ENCODE measurements at regions not wholly inside any gene's neighbourhood (a gene's known extent, or its start where the extent isn't known, plus 50 kb on each side); places are given as distances from the start of the nearest gene placed in this dataset.
"Not testable (repeated sequence)": the region's sequence is repeated elsewhere in the genome, so short reads cannot be mapped to it uniquely, and the experiment has no call there.

GRCh38 chr9:21597284-21597683, 115.2 kb upstream of the IFNE start:
- no peak for DNase-seq (ENCODE audit: low spot score)

- DNase-seq (ENCODE audit: low spot score): no peak
These were observed 116.6 kb upstream of the IFNE start for GRCh38 chr9:21598749-21599148.

- no peak for DNase-seq (ENCODE audit: low spot score)
These were observed 123.4 kb upstream of the IFNE start for GRCh38 chr9:21605489-21605931.

GRCh38 chr9:21607576-21607975, 125.5 kb upstream of the IFNE start:
- no peak for DNase-seq (ENCODE audit: low spot score)

- no peak for DNase-seq (ENCODE audit: low spot score)
These were observed 126.1 kb upstream of the IFNE start for GRCh38 chr9:21608200-21608599.

- no peak for DNase-seq (ENCODE audit: low spot score)
These were observed 127.4 kb upstream of the IFNE start for GRCh38 chr9:21609506-21609905.

GRCh38 chr9:21611891-21612290, 129.8 kb upstream of the IFNE start:
- DNase-seq (ENCODE audit: low spot score): no peak

- no peak for DNase-seq (ENCODE audit: low spot score)
These were observed 132.9 kb upstream of the IFNE start for GRCh38 chr9:21615018-21615417.

GRCh38 chr9:21615446-21615845, 133.3 kb upstream of the IFNE start:
- DNase-seq (ENCODE audit: low spot score): no peak

- no peak for DNase-seq (ENCODE audit: low spot score)
These were observed 134.1 kb upstream of the IFNE start for GRCh38 chr9:21616082-21616778.

- DNase-seq (ENCODE audit: low spot score): no peak
These were observed 142.8 kb upstream of the IFNE start for GRCh38 chr9:21624675-21625644.

- no peak for DNase-seq (ENCODE audit: low spot score)
These were observed 144.4 kb upstream of the IFNE start for GRCh38 chr9:21626493-21626892.

GRCh38 chr9:21628954-21629353, 146.8 kb upstream of the IFNE start:
- not testable (repeated sequence) for DNase-seq (ENCODE audit: low spot score)

- DNase-seq (ENCODE audit: low spot score): no peak
These were observed 152.8 kb upstream of the IFNE start for GRCh38 chr9:21634951-21635350.

- no peak for DNase-seq (ENCODE audit: low spot score)
These were observed 156.0 kb upstream of the IFNE start for GRCh38 chr9:21638104-21638503.

GRCh38 chr9:21653091-21653490, 149.3 kb upstream of the MTAP start:
- no peak for DNase-seq (ENCODE audit: low spot score)

- DNase-seq (ENCODE audit: low spot score): no peak
These were observed 148.8 kb upstream of the MTAP start for GRCh38 chr9:21653589-21653988.

GRCh38 chr9:21656776-21657674, 145.4 kb upstream of the MTAP start:
- DNase-seq (ENCODE audit: low spot score): no peak

- DNase-seq (ENCODE audit: low spot score): no peak
These were observed 144.3 kb upstream of the MTAP start for GRCh38 chr9:21657966-21658667.

- no peak for DNase-seq (ENCODE audit: low spot score)
These were observed 141.5 kb upstream of the MTAP start for GRCh38 chr9:21660976-21661375.

- no peak for DNase-seq (ENCODE audit: low spot score)
These were observed 140.8 kb upstream of the MTAP start for GRCh38 chr9:21661626-21662025.

Measured in globus pallidus (tissue), 1 donor.